ENCODE measurements at regions not wholly inside any gene's neighbourhood (a gene's known extent, or its start where the extent isn't known, plus 50 kb on each side); places are given as distances from the start of the nearest gene placed in this dataset.

DNA sequence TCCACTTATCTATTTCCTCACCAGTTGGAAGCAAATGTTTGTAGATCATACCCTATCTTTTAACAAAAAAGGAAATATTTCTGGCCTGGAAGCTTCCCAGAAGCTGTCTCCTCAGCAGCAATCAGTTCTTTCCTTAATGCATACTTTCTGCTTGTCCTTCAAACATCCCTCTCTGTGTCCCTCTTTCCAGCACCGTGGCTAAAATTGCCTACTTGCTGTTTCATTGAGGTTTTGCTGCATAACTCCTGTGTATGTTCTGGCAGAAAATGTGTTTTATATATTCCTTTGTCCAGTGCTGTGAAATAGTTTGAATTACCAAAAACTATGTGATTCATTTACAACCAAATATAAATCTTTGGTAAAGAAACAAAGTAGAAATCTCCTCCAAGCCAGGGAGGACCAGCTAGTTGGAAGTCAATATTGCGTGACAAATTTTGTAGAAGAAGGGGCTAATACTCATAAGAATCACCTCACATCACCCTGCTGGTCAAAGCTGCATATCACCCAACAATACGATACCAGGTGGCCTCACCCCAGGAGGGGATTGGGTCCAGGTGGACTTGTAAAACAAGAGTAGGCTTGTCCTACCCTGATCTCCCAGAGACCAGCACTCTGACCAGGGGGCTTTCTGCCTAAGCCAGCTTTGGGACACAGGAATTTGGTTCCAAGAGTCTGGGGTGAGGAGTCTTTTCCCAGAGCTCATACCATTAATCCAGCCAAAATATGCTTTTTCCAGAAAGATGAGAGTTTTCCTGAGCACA is 198.4 kb upstream of the SNX2 start:
- peaks cover 5% of the 10 kb centered on the region for H3K27me3 Mint-ChIP-seq
- no peak overlapping the region for H3K27ac Mint-ChIP-seq
- CTCF ChIA-PET: no interaction called here
- no peaks in the 10 kb centered on the region for H3K4me1 Mint-ChIP-seq
- H3K9me3 Mint-ChIP-seq: no peaks in the 10 kb centered on the region
- no peaks in the 10 kb centered on the region for H3K36me3 Mint-ChIP-seq
- no peak for DNase-seq
- no peak overlapping the region for H3K4me3 Mint-ChIP-seq

DNA sequence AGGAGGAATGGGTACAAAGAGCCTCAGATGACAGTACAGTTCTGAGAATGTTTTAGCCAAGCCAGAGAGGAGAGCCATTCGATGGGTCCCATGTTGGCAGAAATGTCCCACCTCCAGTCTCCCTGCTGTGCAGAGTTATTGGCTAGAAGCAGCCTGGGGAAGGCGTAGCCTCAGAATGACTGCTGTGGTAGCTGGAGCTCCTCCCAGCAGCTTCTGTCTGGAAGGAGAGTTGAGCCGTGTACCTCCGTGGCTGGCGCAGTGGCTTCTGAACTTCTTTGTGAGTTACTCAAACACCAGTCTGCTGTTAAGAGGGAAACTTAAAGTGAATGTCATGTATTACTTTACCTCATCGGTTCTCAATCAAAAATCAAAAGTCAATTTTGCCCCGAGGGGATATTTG is 193.3 kb upstream of the SNX2 start:
- Mint-ChIP-seq H3K4me1 (no peaks in the 10 kb centered on the region), H3K36me3 (no peaks in the 10 kb centered on the region), H3K9me3 (no peaks in the 10 kb centered on the region), H3K27me3 (peaks cover 8% of the 10 kb centered on the region), H3K4me3 (no peak overlapping the region), H3K27ac (no peak overlapping the region)
- CTCF ChIA-PET: no interaction called here
- DNase-seq: no peak

DNA sequence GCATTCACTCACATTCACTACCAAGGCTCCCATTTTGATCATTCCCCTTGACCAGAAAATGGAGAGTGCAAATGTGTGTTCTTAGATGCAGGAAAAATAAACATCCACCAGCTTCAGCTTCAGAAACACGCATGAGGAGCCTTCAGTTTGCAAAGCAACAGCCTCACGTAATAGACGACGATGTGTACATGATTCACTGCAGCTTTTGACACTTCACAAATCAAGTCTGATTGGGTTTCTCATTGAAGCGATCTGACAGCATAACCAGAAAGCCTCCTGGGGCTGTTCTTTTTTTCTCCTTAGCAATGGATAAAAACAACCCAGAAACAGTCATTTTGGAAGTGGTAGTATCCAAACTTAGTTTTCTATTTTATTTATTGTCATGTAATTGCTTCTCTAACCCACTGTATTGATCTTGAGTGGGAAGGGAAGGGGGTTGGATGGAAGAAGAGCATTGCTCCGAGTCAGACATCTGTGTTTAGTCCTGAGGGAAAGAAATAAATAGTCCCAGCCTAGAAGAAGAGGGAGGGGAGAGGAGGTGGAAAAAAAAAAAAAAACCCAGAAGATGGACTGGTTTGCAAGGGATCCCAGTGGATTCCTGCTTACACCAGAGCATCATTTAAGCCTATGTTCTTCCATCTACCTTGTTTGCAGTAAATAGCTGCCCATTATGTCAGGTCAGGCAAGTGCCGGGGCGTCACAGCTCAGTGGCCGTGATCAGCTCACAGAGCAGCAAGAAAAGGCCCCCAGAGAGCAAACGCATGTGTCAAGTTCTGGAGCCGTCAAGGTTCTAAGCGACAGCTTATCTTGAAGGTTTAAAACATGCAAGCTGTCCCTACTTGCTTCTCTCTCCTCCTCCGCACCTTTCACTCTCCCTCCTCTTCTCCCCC is 190.2 kb upstream of the SNX2 start:
- H3K27ac Mint-ChIP-seq: no peak overlapping the region
- CTCF ChIA-PET: no interaction called here
- H3K27me3 Mint-ChIP-seq: peaks cover 8% of the 10 kb centered on the region
- H3K36me3 Mint-ChIP-seq: no peaks in the 10 kb centered on the region
- no peak for DNase-seq
- no peaks in the 10 kb centered on the region for H3K9me3 Mint-ChIP-seq
- no peak overlapping the region for H3K4me3 Mint-ChIP-seq
- no peaks in the 10 kb centered on the region for H3K4me1 Mint-ChIP-seq

DNA sequence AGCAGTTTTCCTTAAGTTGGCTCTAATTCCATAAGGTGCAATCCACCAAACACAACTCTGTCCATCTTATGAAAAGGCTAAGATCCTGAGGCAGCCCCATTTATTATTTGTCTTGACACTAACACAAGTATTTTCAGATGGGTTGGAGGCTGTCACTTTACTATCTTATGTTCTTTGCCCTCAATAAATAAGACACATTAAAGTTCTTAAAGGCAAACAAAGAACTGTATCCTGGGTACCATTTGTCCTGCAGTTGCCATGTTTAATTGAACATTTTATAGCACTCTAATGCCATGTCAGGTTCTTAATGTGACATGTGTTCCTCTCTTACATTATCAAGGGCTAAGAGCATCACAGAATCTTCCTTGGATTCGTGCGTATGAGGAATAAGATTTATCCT is 189.5 kb upstream of the SNX2 start:
- no peak for DNase-seq
- Mint-ChIP-seq H3K27me3 (peaks cover 8% of the 10 kb centered on the region), H3K4me1 (no peaks in the 10 kb centered on the region), H3K27ac (no peak overlapping the region), H3K9me3 (no peaks in the 10 kb centered on the region), H3K4me3 (no peak overlapping the region), H3K36me3 (no peaks in the 10 kb centered on the region)
- CTCF ChIA-PET: no interaction called here

DNA sequence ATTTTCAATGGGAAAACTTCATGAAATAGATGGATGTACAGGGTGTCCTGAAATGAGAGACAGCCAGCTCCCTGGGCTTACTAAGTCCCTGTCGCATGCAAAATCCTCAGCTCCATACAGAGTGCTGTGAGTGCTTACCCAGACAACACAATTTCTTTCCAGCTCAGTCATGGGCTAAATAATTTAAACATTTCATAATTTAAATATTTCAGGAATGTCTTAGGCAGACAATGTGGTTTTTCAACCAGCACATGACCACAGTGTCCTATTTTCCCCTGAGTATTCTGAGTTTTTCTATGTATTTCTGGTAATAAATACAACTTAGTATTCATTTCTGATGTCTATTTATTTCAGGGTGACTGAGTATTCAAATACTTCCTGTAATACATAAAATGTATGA is 188.5 kb upstream of the SNX2 start:
- Mint-ChIP-seq H3K27me3 (peaks cover 4% of the 10 kb centered on the region), H3K9me3 (no peaks in the 10 kb centered on the region), H3K27ac (no peak overlapping the region), H3K36me3 (no peaks in the 10 kb centered on the region), H3K4me3 (no peak overlapping the region), H3K4me1 (no peaks in the 10 kb centered on the region)
- no peak for DNase-seq
- CTCF ChIA-PET: no interaction called here

DNA sequence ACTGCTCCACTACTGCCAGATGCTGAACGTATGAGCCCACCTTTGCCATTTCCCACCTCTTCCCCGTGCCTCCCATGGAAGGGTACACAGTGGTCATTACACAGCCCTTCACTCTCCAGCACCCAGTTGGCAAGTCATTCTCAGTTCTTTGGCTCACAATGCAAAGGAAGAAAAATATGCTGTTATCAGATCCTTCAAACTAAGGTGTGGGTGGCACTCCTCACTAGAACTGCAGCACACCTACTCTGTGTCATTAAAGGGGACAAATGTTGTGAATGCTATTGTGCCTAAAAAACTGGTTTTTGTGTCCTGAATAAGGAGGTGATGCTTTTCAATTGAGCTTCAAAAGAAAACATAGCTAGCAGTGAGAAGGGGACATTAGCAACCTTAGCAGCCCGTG is 183.1 kb upstream of the SNX2 start:
- Mint-ChIP-seq H3K4me3 (no peak overlapping the region), H3K9me3 (no peaks in the 10 kb centered on the region), H3K4me1 (no peaks in the 10 kb centered on the region), H3K27ac (no peak overlapping the region), H3K36me3 (no peaks in the 10 kb centered on the region), H3K27me3 (no peaks in the 10 kb centered on the region)
- CTCF ChIA-PET: no interaction called here
- no peak for DNase-seq

DNA sequence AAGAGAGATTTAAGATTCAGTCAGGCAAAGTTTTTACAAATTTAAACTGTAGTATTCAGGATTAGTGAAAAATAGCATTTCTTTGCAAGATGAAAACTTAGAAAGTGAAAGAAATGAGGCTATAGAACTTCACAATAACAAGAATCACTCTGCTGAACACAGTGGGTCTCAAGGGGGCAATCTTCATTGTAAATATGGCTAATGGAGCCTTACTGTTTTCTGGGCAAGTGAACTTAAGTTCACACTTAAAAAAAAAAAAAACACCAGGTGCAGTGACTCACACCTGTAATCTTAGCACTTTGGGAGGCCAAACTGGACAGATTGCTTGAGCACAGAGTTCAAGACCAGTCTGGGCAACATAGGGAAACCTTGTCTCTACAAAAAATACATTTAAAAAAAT is 175.9 kb upstream of the SNX2 start:
- no peak overlapping the region for H3K4me3 Mint-ChIP-seq
- H3K36me3 Mint-ChIP-seq: no peaks in the 10 kb centered on the region
- H3K4me1 Mint-ChIP-seq: no peaks in the 10 kb centered on the region
- H3K9me3 Mint-ChIP-seq: no peaks in the 10 kb centered on the region
- no peak overlapping the region for H3K27ac Mint-ChIP-seq
- CTCF ChIA-PET: no interaction called here
- H3K27me3 Mint-ChIP-seq: no peaks in the 10 kb centered on the region
- DNase-seq: no peak

DNA sequence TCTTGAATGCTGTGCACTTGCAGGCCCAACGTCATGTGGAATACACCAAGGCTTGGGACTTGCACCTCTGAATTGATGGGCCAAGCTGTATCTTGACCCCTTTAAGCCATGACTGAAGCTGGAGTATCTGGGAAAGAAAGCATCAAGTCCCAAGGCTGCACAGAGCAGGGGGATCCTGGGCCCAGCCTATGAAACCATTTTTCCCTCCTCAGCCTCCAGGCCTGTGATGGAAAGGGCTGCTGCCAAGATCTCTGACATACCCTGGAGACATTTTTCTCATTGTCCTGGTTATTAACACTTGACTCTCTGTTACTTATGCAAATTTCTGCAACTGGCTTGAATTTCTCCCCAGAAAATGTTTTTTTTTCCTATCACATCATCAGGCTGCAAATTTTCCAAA is 174.0 kb upstream of the SNX2 start:
- Mint-ChIP-seq H3K27ac (no peak overlapping the region), H3K27me3 (no peaks in the 10 kb centered on the region), H3K9me3 (no peaks in the 10 kb centered on the region), H3K4me3 (no peak overlapping the region), H3K4me1 (no peaks in the 10 kb centered on the region), H3K36me3 (no peaks in the 10 kb centered on the region)
- DNase-seq: no peak
- CTCF ChIA-PET: no interaction called here

DNA sequence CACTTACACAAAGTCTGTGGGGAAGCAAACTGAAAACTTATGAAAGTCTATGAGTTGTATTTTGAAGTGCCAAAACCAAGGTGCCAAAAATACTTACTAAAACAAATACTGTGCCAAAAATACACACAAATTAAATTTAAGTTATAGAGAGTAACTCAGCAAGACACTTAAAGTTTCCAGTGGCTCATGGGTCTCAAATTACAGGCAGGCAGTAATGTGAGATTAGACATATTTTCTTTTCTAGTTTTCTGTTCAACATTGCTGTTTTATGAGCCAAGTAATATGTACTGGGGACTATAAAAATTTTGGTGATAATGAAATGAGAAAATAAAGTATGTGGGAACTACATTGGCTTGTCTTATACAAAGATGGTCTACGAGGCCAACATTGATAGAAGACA is 172.2 kb upstream of the SNX2 start:
- no peak overlapping the region for H3K4me3 Mint-ChIP-seq
- CTCF ChIA-PET: no interaction called here
- H3K27ac Mint-ChIP-seq: no peak overlapping the region
- H3K36me3 Mint-ChIP-seq: no peaks in the 10 kb centered on the region
- no peaks in the 10 kb centered on the region for H3K27me3 Mint-ChIP-seq
- H3K4me1 Mint-ChIP-seq: no peaks in the 10 kb centered on the region
- H3K9me3 Mint-ChIP-seq: no peaks in the 10 kb centered on the region
- no peak for DNase-seq

DNA sequence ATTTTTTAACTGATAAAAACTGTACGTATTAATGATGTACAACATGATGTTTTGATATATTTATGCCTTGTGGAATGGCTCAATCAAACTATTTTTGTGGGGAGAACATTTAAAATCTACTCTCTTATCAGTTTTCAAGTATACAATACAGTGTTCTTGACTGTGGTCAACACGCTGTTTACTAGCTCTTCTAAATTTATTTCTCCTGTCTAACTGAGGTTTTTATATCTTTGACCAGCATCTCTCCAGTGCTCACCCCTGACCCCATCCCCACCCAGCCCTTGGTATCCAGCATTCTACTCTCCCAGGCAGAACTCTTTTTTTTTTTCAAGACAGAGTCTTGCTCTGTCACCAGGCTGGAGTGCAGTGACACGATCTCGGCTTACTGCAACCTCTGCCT is 169.6 kb upstream of the SNX2 start:
- CTCF ChIA-PET: no interaction called here
- H3K4me1 Mint-ChIP-seq: no peaks in the 10 kb centered on the region
- no peaks in the 10 kb centered on the region for H3K27me3 Mint-ChIP-seq

DNA sequence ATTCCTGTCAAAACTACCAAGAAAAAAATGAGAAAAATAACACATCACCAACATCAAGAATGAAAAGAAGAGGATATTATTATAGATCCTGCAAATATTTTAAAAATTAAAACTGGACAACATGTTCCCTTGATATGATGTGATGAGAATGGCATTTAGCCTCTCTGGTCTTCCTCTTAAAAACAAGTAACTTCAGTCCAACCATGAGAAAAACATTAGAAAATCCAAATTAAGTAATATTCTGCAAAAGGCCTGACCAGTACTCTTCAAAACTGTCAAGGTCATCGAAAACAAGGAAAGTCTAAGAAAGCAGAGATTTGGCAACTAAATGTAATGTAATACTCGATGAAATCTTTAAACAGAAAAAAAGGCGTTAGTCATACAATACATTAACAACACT is 167.1 kb upstream of the SNX2 start:
- no peak for DNase-seq
- CTCF ChIA-PET: no interaction called here
- no peaks in the 10 kb centered on the region for H3K27me3 Mint-ChIP-seq
- H3K27ac Mint-ChIP-seq: no peak overlapping the region
- no peak overlapping the region for H3K4me3 Mint-ChIP-seq
- no peaks in the 10 kb centered on the region for H3K36me3 Mint-ChIP-seq
- H3K9me3 Mint-ChIP-seq: no peaks in the 10 kb centered on the region
- no peaks in the 10 kb centered on the region for H3K4me1 Mint-ChIP-seq

More for the DNA sequence above, 169.6 kb upstream of the SNX2 start:
- Mint-ChIP-seq H3K4me3 (no peak overlapping the region), H3K27ac (no peak overlapping the region), H3K9me3 (no peaks in the 10 kb centered on the region), H3K36me3 (no peaks in the 10 kb centered on the region)
- DNase-seq: no peak

DNA sequence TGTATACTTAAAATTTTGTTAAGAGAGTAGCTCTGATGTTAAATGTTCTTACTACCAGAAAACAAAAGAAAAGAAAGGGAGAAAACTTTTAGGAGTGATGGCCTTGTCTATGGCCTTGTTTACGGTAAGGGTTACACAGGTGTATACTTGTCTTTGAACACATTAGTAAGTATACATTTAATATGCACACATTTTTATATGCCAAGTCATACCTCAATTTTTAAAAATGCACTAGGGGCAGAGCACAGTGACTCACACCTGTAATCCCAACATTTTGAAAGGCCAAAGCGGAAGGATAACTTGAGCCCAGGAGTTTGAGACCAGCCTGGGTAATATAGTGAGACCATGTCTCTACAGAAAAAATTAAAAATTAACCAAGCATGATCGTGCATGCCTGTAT is 166.7 kb upstream of the SNX2 start:
- H3K27ac Mint-ChIP-seq: no peak overlapping the region
- CTCF ChIA-PET: no interaction called here
- H3K4me3 Mint-ChIP-seq: no peak overlapping the region
- H3K36me3 Mint-ChIP-seq: no peaks in the 10 kb centered on the region
- H3K9me3 Mint-ChIP-seq: no peaks in the 10 kb centered on the region
- no peaks in the 10 kb centered on the region for H3K4me1 Mint-ChIP-seq
- no peak for DNase-seq
- no peaks in the 10 kb centered on the region for H3K27me3 Mint-ChIP-seq

DNA sequence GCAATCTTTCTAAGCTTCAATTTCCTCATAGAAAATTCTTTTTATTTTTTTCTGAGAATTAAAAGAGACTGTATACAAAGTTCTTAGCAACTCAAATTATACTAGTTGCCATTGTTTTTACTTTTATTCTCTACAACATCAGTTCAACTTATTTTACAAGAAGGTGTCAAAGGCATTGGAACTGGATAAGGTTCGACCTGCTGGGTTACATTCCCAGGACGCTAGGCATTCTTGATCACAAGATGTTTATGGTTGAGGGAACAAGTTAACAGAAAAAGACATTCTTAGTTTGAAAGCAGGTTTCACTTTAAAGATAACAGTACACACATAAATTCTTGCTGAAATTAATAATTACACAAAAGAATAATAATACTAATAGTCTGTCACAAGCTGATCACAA is 163.5 kb upstream of the SNX2 start:
- CTCF ChIA-PET: no interaction called here
- Mint-ChIP-seq H3K4me1 (no peaks in the 10 kb centered on the region), H3K36me3 (no peaks in the 10 kb centered on the region), H3K4me3 (no peak overlapping the region), H3K9me3 (no peaks in the 10 kb centered on the region), H3K27me3 (no peaks in the 10 kb centered on the region), H3K27ac (no peak overlapping the region)
- DNase-seq: no peak

DNA sequence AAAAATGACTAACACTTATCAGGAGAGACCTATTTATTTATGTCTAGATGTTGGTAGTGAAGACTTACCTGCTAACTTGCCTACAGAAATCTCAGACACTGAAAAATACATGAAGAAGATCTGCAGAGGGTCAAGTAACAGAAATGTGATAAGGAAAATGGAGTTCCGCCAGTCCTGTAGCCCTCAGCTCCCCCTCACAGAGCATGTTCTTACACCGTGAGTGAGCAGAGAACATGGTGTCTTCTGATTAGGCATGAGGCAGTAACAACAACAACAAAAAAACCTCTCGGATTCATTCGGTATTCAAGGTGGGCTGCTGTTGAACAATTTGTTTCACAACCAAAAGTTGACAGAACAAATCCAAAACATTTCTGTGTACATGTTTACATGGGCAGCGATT is 162.0 kb upstream of the SNX2 start:
- DNase-seq: no peak
- no peaks in the 10 kb centered on the region for H3K36me3 Mint-ChIP-seq
- no peaks in the 10 kb centered on the region for H3K27me3 Mint-ChIP-seq
- H3K4me3 Mint-ChIP-seq: no peak overlapping the region
- H3K4me1 Mint-ChIP-seq: no peaks in the 10 kb centered on the region
- no peaks in the 10 kb centered on the region for H3K9me3 Mint-ChIP-seq
- CTCF ChIA-PET: no interaction called here
- no peak overlapping the region for H3K27ac Mint-ChIP-seq

DNA sequence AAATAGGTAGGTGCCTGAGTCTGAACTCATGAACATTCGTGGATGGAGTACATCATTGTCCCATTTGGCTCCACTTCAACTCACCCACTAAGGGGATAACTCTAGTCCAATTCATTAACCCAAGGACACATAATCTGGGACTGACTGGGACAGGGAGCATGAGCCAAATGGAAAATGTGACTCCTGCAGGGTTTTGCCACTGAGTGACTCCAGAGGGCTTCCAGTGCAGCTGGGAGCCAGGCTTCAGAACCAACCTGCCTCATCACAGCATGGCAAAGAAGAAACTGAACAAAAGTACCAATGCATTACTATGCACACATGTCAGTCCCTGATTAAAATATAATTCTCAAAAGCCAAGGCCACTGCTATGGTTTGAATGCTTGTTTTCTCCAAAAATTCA is 159.7 kb upstream of the SNX2 start:
- H3K4me1 Mint-ChIP-seq: no peaks in the 10 kb centered on the region
- CTCF ChIA-PET: interaction anchor here (0.7 kb wide), 1 partner anchor 121 kb away, joined by 4 read pairs; no protein-coding TSS in a partner anchor
- DNase-seq: no peak

More for the DNA sequence above, 159.7 kb upstream of the SNX2 start:
- no peaks in the 10 kb centered on the region for H3K36me3 Mint-ChIP-seq
- no peaks in the 10 kb centered on the region for H3K27me3 Mint-ChIP-seq
- no peaks in the 10 kb centered on the region for H3K9me3 Mint-ChIP-seq
- H3K4me3 Mint-ChIP-seq: no peak overlapping the region
- no peak overlapping the region for H3K27ac Mint-ChIP-seq
